AG04450 (cell line): ENCODE measurements at regions not wholly inside any gene's neighbourhood (a gene's known extent, or its start where the extent isn't known, plus 50 kb on each side); places are given as distances from the start of the nearest gene placed in this dataset.

ENCODE experiments used
- CTCF ChIA-PET: fragments of 300-600, 350-600 bp; formaldehyde crosslinking; extraction: SDS; loops from one replicate; lab custom pipeline; 2022; ENCODE audit warnings: antibody characterized with exemption, inconsistent platforms; lab: Charles Lee
- POLR2A ChIA-PET: fragments of 350-600 bp; formaldehyde crosslinking; extraction: SDS; loops from one replicate; lab custom pipeline; 2021; ENCODE audit warnings: antibody characterized with exemption, inconsistent platforms; lab: Yijun Ruan, JAX
- DNase-seq: peaks from one replicate; pipeline ENCODE4 v3.0.0-alpha.2; 2011; ENCODE audit warnings: low read depth, low spot score
- H3K27ac ChIP-seq: one replicate; pipeline ENCODE4 v1.5.1; 2012; ENCODE audit warnings: low read depth, low read length, control low read depth
- H3K27me3 ChIP-seq: one replicate; pipeline ENCODE4 v1.6.0; 2012; ENCODE audit warnings: low read length; ENCODE audit not compliant: control insufficient read depth, insufficient read depth
- H3K4me3 ChIP-seq: 2 replicates; pipeline ENCODE4 v1.5.1; 2011; ENCODE audit warnings: mild to moderate bottlenecking, low read depth, low read length, control low read depth
- H3K9me3 ChIP-seq: 2 replicates; pipeline ENCODE4 v1.5.1; 2012; ENCODE audit warnings: low read length; ENCODE audit not compliant: control insufficient read depth, insufficient read depth
- CTCF ChIP-seq: IDR thresholded peaks from 2 replicates; pipeline ENCODE4 v1.5.1; 2011; ENCODE audit warnings: low read depth, low read length, control low read depth, inconsistent platforms

- Histone ChIP-seq H3K27me3 (no peaks in the 10 kb centered on the region), H3K4me3 (no peak overlapping the region), H3K9me3 (no peaks in the 10 kb centered on the region), H3K27ac (no peak overlapping the region)
- DNase-seq, result no peak
- POLR2A ChIA-PET, result no interaction called here
- TF ChIP-seq CTCF, result no peak
- CTCF ChIA-PET, result interaction anchor here (1.1 kb wide), 1 partner anchor 9 kb away, joined by 3 read pairs; no protein-coding TSS in a partner anchor
These were observed 63.7 kb upstream of the ESX1 start for GRCh38 chrX:104318330-104319009.

GRCh38 chrX:104316739-104317138 lies 62.0 kb upstream of the ESX1 start:
- Histone ChIP-seq H3K27ac (no peak overlapping the region), H3K9me3 (no peaks in the 10 kb centered on the region), H3K27me3 (no peaks in the 10 kb centered on the region), H3K4me3 (no peak overlapping the region)
- no peak for TF ChIP-seq CTCF
- no peak for DNase-seq
- CTCF ChIA-PET, result interaction anchor here (0.6 kb wide), 1 partner anchor 160 kb away, joined by 3 read pairs; no protein-coding TSS in a partner anchor
- POLR2A ChIA-PET, result no interaction called here

- POLR2A ChIA-PET, result interaction anchor here (0.7 kb wide), 1 partner anchor 15 kb away, joined by 3 read pairs; no protein-coding TSS in a partner anchor
- H3K27ac ChIP-seq, result no peak overlapping the region
These were observed 60.8 kb upstream of the ESX1 start for GRCh38 chrX:104315555-104315954.

GRCh38 chrX:104310657-104311254 lies 56.0 kb upstream of the ESX1 start:
- Histone ChIP-seq H3K4me3 (no peak overlapping the region), H3K27ac (no peak overlapping the region), H3K9me3 (no peaks in the 10 kb centered on the region), H3K27me3 (no peaks in the 10 kb centered on the region)
- no peak for TF ChIP-seq CTCF
- no peak for DNase-seq
- ChIA-PET POLR2A (no interaction called here), CTCF (interaction anchor here (0.9 to 2.7 kb wide), 8 partner anchors 24 to 879 kb away, joined by 3 to 34 read pairs (median 5); no protein-coding TSS in a partner anchor)

More at GRCh38 chrX:104315555-104315954, 60.8 kb upstream of the ESX1 start:
- Histone ChIP-seq H3K9me3 (no peaks in the 10 kb centered on the region), H3K27me3 (no peaks in the 10 kb centered on the region), H3K4me3 (no peak overlapping the region)
- no peak for TF ChIP-seq CTCF
- CTCF ChIA-PET, result interaction anchor here (1.3 kb wide), 1 partner anchor 26 kb away, joined by 3 read pairs; no protein-coding TSS in a partner anchor
- no peak for DNase-seq

- peak; percentile 43 for TF ChIP-seq CTCF
- Histone ChIP-seq H3K27me3 (no peaks in the 10 kb centered on the region), H3K9me3 (no peaks in the 10 kb centered on the region), H3K4me3 (peak overlapping the region; percentile 39; the same call in 1 of the 2 replicates), H3K27ac (no peak overlapping the region)
- ChIA-PET CTCF (interaction anchor here (0.7 to 2.7 kb wide), 11 partner anchors 10 to 880 kb away, joined by 3 to 34 read pairs (median 6); no protein-coding TSS in a partner anchor), POLR2A (no interaction called here)
- DNase-seq, result no peak
These were observed 55.4 kb upstream of the ESX1 start for GRCh38 chrX:104310090-104310489.
